ENCODE measurements at regions not wholly inside any gene's neighbourhood (a gene's known extent, or its start where the extent isn't known, plus 50 kb on each side); places are given as distances from the start of the nearest gene placed in this dataset.

- ATAC-seq (no peak), DNase-seq (no peak)
- intact Hi-C loops (cut with micrococcal nuclease), result no loop called here
- Histone ChIP-seq H3K27ac (ENCODE audit: low read length) (no peak overlapping the region), H3F3A (ENCODE audit: low read length, unreplicated experiment) (no peaks in the 10 kb centered on the region), H2AFZ (ENCODE audit: low read length) (no peak overlapping the region), H4K20me1 (ENCODE audit: low read length) (no peaks in the 10 kb centered on the region), H3K9ac (ENCODE audit: low read length) (no peak overlapping the region), H3K4me3 (ENCODE audit: low read length) (no peak overlapping the region), H3K4me2 (ENCODE audit: low read length) (no peak overlapping the region), H3K36me3 (ENCODE audit: low read depth, low read length) (no peaks in the 10 kb centered on the region), H3K9me2 (replicated peaks; ENCODE audit: low read length) (no peaks in the 10 kb centered on the region), H3K4me1 (ENCODE audit: insufficient read depth, low read length) (no peaks in the 10 kb centered on the region), H3K79me2 (ENCODE audit: low read length) (no peaks in the 10 kb centered on the region), H3K27me3 (ENCODE audit: low read length) (no peaks in the 10 kb centered on the region), H3K9me3 (ENCODE audit: low read length) (no peaks in the 10 kb centered on the region)
- CTCF ChIA-PET, result no interaction called here
- POLR2A ChIA-PET (ENCODE audit: unreplicated experiment), result no interaction called here
- no TSS peak for BruUV-seq (replicated peaks)
- TF ChIP-seq CTCF (conservative IDR thresholded peaks at IDR 0.05; ENCODE audit: low read depth, low read length) (no peak), EZH2phosphoT487 (IDR thresholded peaks at IDR 0.05; ENCODE audit: borderline replicate concordance, low read length) (no peak), EZH2 (IDR thresholded peaks at IDR 0.05; ENCODE audit: low read length, unreplicated experiment) (no peak)
Observed at GRCh38 chr5:40261984-40262383, 417.7 kb upstream of the PTGER4 start.

- Histone ChIP-seq H4K20me1 (ENCODE audit: low read length) (no peaks in the 10 kb centered on the region), H3K9me2 (replicated peaks; ENCODE audit: low read length) (no peaks in the 10 kb centered on the region), H3K4me2 (ENCODE audit: low read length) (no peak overlapping the region), H3K4me3 (ENCODE audit: low read length) (no peak overlapping the region), H3K9ac (ENCODE audit: low read length) (no peak overlapping the region), H3K9me3 (ENCODE audit: low read length) (no peaks in the 10 kb centered on the region), H3F3A (ENCODE audit: low read length, unreplicated experiment) (no peaks in the 10 kb centered on the region), H3K79me2 (ENCODE audit: low read length) (no peaks in the 10 kb centered on the region), H3K27me3 (ENCODE audit: low read length) (no peaks in the 10 kb centered on the region), H2AFZ (ENCODE audit: low read length) (no peak overlapping the region), H3K27ac (ENCODE audit: low read length) (no peak overlapping the region), H3K4me1 (ENCODE audit: insufficient read depth, low read length) (no peaks in the 10 kb centered on the region), H3K36me3 (ENCODE audit: low read depth, low read length) (no peaks in the 10 kb centered on the region)
- ChIA-PET CTCF (no interaction called here), POLR2A (ENCODE audit: unreplicated experiment) (no interaction called here)
- BruUV-seq (replicated peaks), result no TSS peak
- ATAC-seq, result no peak
- DNase-seq, result no peak
- TF ChIP-seq EZH2phosphoT487 (IDR thresholded peaks at IDR 0.05; ENCODE audit: borderline replicate concordance, low read length) (no peak), EZH2 (IDR thresholded peaks at IDR 0.05; ENCODE audit: low read length, unreplicated experiment) (no peak)
- intact Hi-C loops (cut with micrococcal nuclease), result no loop called here
Observed at GRCh38 chr5:40260361-40260760, 419.4 kb upstream of the PTGER4 start.

GRCh38 chr5:40258222-40258621 lies 421.5 kb upstream of the PTGER4 start:
- H3K4me2 ChIP-seq (ENCODE audit: low read length), result no peak overlapping the region
- BruUV-seq (replicated peaks), result no TSS peak
- H3K4me1 ChIP-seq (ENCODE audit: insufficient read depth, low read length), result no peaks in the 10 kb centered on the region
- H2AFZ ChIP-seq (ENCODE audit: low read length), result peak overlapping the region; percentile 2; the same call in 1 of the 2 replicates
- H3F3A ChIP-seq (ENCODE audit: low read length, unreplicated experiment), result no peaks in the 10 kb centered on the region
- H3K79me2 ChIP-seq (ENCODE audit: low read length), result no peaks in the 10 kb centered on the region
- no peaks in the 10 kb centered on the region for H3K27me3 ChIP-seq (ENCODE audit: low read length)
- no peak overlapping the region for H3K4me3 ChIP-seq (ENCODE audit: low read length)
- no peak overlapping the region for H3K27ac ChIP-seq (ENCODE audit: low read length)
- intact Hi-C loops (cut with micrococcal nuclease), result no loop called here
- H3K9me2 ChIP-seq (replicated peaks; ENCODE audit: low read length), result no peaks in the 10 kb centered on the region
- ChIA-PET CTCF (interaction anchor here (0.8 kb wide), 1 partner anchor 20 kb away, joined by 4 read pairs; no protein-coding TSS in a partner anchor), POLR2A (ENCODE audit: unreplicated experiment) (interaction anchor here (0.6 kb wide), 1 partner anchor 1099 kb away, joined by 5 read pairs; no protein-coding TSS in a partner anchor)
- TF ChIP-seq EZH2phosphoT487 (IDR thresholded peaks at IDR 0.05; ENCODE audit: borderline replicate concordance, low read length) (no peak), EZH2 (IDR thresholded peaks at IDR 0.05; ENCODE audit: low read length, unreplicated experiment) (no peak), CTCF (conservative IDR thresholded peaks at IDR 0.05; ENCODE audit: low read depth, low read length) (no peak)
- DNase-seq (no peak), ATAC-seq (no peak)
- no peaks in the 10 kb centered on the region for H3K36me3 ChIP-seq (ENCODE audit: low read depth, low read length)
- H3K9me3 ChIP-seq (ENCODE audit: low read length), result no peaks in the 10 kb centered on the region
- no peaks in the 10 kb centered on the region for H4K20me1 ChIP-seq (ENCODE audit: low read length)
- no peak overlapping the region for H3K9ac ChIP-seq (ENCODE audit: low read length)
